ENCODE measurements at regions not wholly inside any gene's neighbourhood (a gene's known extent, or its start where the extent isn't known, plus 50 kb on each side); places are given as distances from the start of the nearest gene placed in this dataset.
A peak's percentile ranks its signal among the peaks of the same experiment; 100 is the strongest.

DNA sequence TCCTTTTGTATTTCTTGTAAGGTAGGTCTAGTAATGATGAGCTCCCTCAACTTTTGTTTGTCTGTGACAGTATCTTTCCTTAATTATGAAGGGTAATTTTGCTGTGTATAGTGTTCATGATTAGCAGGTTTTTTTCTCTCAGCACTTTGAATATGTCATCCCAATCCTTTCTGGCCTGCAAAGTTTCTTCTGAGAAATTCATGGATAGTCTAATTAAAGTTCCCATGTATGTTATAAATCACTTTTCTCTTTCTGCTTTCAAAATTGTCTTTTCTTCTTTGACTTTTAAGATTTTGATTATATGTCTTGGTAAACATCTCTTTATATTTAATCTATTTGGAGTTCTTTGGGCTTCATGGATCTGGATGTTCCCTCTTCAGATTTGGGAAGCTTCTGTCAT is 54.3 kb upstream of the ZKSCAN2 start:
- no peak for ATAC-seq
- POLR2A ChIA-PET: no interaction called here

DNA sequence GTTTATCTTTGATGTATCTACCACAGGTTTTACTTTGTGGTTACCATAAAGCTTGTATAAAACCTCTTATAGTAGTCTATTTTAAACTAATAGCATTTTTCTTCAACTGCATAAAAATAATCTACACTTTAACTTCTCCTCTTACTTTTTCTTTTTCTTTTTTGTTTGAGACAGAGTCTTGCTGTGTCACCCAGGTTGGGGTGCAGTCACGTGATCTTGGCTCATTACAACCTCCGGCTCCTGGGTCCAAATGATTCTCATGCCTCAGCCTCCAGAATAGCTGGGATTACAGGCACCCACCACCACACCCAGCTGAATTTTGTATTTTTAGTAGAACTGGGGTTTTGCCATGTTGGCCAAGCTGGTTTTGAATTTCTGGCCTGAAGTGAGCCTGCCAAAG is 53.4 kb upstream of the ZKSCAN2 start:
- DNase-seq (ENCODE audit: low read depth, low spot score) (no peak), ATAC-seq (no peak)
- Histone ChIP-seq H3K4me2 (ENCODE audit: low read length) (no peak overlapping the region), H3K9me3 (ENCODE audit: control insufficient read depth in 1 of 2, insufficient read depth in 1 of 2, low read depth in 1 of 2, low read length in 2 of 2) (0 out of 4 replicates have a peak, but pooled peaks cover 0 to 6% of the 10 kb centered on the region in 2 experiments), H3K27ac (ENCODE audit: low read depth, low read length) (no peak overlapping the region), H3K79me2 (ENCODE audit: insufficient read depth, low read length) (no peaks in the 10 kb centered on the region), H3K9me2 (ENCODE audit: insufficient read depth) (no peaks in the 10 kb centered on the region), H3K9ac (ENCODE audit: low read length) (no peak overlapping the region), H4K20me1 (ENCODE audit: insufficient read depth) (no peaks in the 10 kb centered on the region), H3K27me3 (ENCODE audit: insufficient read depth, low read length) (no peaks in the 10 kb centered on the region), H3K4me1 (ENCODE audit: control insufficient read depth in 1 of 2, insufficient read depth in 2 of 2, low read length in 2 of 2) (no peaks in the 10 kb centered on the region), H2AFZ (ENCODE audit: low read depth, low read length, poor library complexity, severe bottlenecking) (no peak overlapping the region), H3K36me3 (ENCODE audit: control insufficient read depth in 1 of 2, insufficient read depth in 2 of 2, low read length in 2 of 2) (no peaks in the 10 kb centered on the region), H3K4me3 (replicated peaks in 1 of 2; ENCODE audit: low read depth in 1 of 2, low read length in 2 of 2) (no peak overlapping the region)
- CTCF ChIA-PET: no interaction called here
- intact Hi-C loops (cut with micrococcal nuclease): no loop called here
- no peak for TF ChIP-seq EZH2 (IDR thresholded peaks at IDR 0.05)
- TF ChIP-seq YY1 (IDR thresholded peaks at IDR 0.05; ENCODE audit: extremely low read depth, insufficient replicate concordance, low read depth, low read length): no peak
- TF ChIP-seq FOSL1 (IDR thresholded peaks at IDR 0.05; ENCODE audit: low read depth): no peak
- TF ChIP-seq, protein P1, sequence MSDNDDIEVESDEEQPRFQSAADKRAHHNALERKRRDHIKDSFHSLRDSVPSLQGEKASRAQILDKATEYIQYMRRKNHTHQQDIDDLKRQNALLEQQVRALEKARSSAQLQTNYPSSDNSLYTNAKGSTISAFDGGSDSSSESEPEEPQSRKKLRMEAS (IDR thresholded peaks at IDR 0.05): no peak
- no peak for TF ChIP-seq SRF (IDR thresholded peaks at IDR 0.05; ENCODE audit: low read depth)
- no peak for TF ChIP-seq JUND (IDR thresholded peaks at IDR 0.05)
- TF ChIP-seq SIN3A (IDR thresholded peaks at IDR 0.05; ENCODE audit: low read depth): no peak
- no peak for TF ChIP-seq SP1 (IDR thresholded peaks at IDR 0.05; ENCODE audit: low read depth)
- POLR2A ChIA-PET: no interaction called here
- BruUV-seq (replicated peaks): no TSS peak
- RAD21 ChIA-PET (ENCODE audit: low non-redundant PET in 1 of 2, low total read pairs in 2 of 2, uncharacterized antibody in 2 of 2, unreplicated experiment in 2 of 2): no interaction called here

More for the DNA sequence above, 54.3 kb upstream of the ZKSCAN2 start:
- Histone ChIP-seq H3K79me2 (ENCODE audit: insufficient read depth, low read length) (no peaks in the 10 kb centered on the region), H3K27me3 (ENCODE audit: insufficient read depth, low read length) (no peaks in the 10 kb centered on the region), H3K9me2 (ENCODE audit: insufficient read depth) (no peaks in the 10 kb centered on the region), H3K9me3 (ENCODE audit: control insufficient read depth in 1 of 2, insufficient read depth in 1 of 2, low read depth in 1 of 2, low read length in 2 of 2) (0 out of 4 replicates have a peak, but pooled peaks cover 0 to 6% of the 10 kb centered on the region in 2 experiments), H3K9ac (ENCODE audit: low read length) (no peak overlapping the region), H2AFZ (ENCODE audit: low read depth, low read length, poor library complexity, severe bottlenecking) (no peak overlapping the region), H3K4me1 (ENCODE audit: control insufficient read depth in 1 of 2, insufficient read depth in 2 of 2, low read length in 2 of 2) (no peaks in the 10 kb centered on the region), H3K4me2 (ENCODE audit: low read length) (no peak overlapping the region), H3K4me3 (replicated peaks in 1 of 2; ENCODE audit: low read depth in 1 of 2, low read length in 2 of 2) (no peak overlapping the region), H4K20me1 (ENCODE audit: insufficient read depth) (no peaks in the 10 kb centered on the region), H3K36me3 (ENCODE audit: control insufficient read depth in 1 of 2, insufficient read depth in 2 of 2, low read length in 2 of 2) (no peaks in the 10 kb centered on the region), H3K27ac (ENCODE audit: low read depth, low read length) (no peak overlapping the region)
- no TSS peak for BruUV-seq (replicated peaks)
- DNase-seq (ENCODE audit: low read depth, low spot score): no peak
- CTCF ChIA-PET: no interaction called here
- intact Hi-C loops (cut with micrococcal nuclease): no loop called here
- RAD21 ChIA-PET (ENCODE audit: low non-redundant PET in 1 of 2, low total read pairs in 2 of 2, uncharacterized antibody in 2 of 2, unreplicated experiment in 2 of 2): no interaction called here
- TF ChIP-seq JUND (IDR thresholded peaks at IDR 0.05) (no peak), CBX3 (IDR thresholded peaks at IDR 0.05; ENCODE audit: low read depth) (0 out of 2 replicates have a peak, but pooled peaks have one; percentile 14)

Data from HCT116 (cell line).